ENCODE measurements at regions not wholly inside any gene's neighbourhood (a gene's known extent, or its start where the extent isn't known, plus 50 kb on each side); places are given as distances from the start of the nearest gene placed in this dataset.

- no peak for DNase-seq (ENCODE audit: low read depth in 2 of 2)
These were observed 237.7 kb upstream of the C1orf174 start for GRCh38 chr1:4137621-4138415.

- DNase-seq (ENCODE audit: low read depth in 2 of 2): no peak
These were observed 239.6 kb upstream of the C1orf174 start for GRCh38 chr1:4139646-4140045.

DNA sequence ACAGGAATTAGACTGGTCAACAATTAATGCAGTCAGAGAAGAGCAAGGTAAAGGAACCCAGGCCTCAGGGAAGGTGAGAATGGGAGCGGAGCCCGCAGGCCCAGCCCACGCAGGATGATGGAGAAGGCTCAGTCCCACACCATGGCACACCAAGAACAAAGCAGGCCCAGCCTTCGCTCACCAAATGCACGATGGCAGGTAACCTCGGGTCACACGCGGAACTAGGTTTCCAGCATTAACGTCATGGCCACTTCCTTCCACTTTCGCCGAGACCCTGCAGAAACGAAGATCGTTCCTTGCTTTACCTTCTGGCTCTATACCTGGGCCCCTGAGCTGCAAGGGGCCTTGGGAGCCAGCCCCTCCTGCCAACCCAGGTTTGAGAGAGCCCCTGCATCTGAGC lies 240.2 kb upstream of the C1orf174 start:
- DNase-seq (ENCODE audit: low read depth in 2 of 2): no peak

DNA sequence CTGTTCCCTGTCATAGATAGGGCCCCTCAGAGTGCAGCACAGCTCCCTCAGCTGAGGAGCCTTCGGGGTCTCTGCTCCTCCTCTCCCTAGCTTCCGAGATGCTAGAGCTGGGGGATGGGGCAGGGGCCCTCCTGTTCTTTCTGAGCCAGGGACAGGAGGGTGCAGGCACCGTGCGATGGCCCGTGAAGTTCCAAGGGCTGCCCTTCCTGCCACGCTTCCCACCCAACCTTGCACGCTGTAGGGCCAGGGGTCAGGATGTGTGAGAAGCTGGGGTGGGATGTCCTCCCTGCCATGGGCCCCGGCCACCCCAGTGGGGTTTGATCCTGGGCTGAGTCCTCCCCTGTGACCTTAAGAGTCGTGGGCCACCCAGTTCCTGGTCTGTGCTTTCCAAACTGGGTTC lies 240.7 kb upstream of the C1orf174 start:
- no peak for DNase-seq (ENCODE audit: low read depth in 2 of 2)

DNA sequence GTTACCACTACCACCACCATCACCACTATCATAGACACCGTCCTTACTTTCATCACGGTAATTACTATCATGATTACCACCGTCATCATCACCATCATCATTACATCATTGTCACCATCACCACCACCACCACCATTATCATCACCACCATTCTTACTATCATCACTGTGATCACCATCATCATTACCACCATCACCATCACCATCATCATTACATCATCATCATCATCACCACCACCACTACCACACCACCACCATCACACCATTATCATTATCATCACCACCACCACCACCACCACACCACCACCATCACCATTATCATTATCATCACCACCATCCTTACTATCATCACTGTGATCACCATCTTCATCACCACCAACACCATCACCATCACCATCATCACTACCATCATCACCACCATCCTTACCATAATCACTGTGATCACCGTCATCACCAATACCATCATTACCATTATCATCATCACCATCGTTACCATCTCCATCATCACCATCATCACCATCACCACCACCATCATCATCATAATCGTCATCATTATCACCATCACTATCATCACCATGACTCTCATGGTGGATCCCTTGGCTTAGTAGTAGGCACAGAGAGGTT lies 244.4 kb upstream of the C1orf174 start:
- no peak for DNase-seq (ENCODE audit: low read depth in 2 of 2)

DNA sequence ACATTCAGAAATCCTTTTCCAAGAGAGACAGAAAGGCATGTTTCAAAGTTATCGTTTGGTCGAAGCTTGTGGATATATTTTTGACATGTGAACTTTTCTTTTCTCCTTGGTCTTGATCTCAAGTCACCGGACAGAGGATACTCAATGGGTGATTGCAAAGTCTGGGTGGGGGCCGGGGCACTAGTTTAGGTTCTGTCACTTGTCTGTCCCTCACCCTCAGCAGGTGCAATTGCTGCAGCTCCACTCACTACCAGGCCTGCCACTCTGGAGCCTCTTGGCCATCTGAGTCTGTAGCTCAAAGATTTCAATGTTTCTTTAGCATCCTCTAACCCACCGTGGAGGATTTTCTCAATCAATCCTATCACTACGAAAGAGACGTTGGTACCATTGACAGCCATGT lies 246.0 kb upstream of the C1orf174 start:
- no peak for DNase-seq (ENCODE audit: low read depth in 2 of 2)

DNA sequence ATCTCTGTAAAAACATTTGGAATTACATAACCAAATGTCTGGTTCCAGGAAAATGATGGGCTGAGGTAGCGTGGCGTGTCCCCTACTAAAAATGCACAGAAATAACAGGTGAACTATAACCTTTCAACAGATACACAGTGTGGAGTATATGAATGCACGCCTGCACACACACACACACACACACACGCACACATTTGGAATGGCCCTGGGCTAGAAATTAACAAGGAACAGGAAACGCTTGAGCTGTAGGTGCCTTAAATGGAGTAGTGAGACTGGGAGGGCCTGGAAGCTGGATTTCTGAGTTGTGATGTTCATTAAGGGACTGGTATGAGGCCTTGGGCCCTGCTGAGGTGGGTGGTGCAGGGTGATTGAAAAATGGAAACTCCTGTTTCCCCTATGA lies 246.5 kb upstream of the C1orf174 start:
- no peak for DNase-seq (ENCODE audit: low read depth in 2 of 2)

GRCh38 chr1:4147509-4147908 lies 247.4 kb upstream of the C1orf174 start:
- DNase-seq (ENCODE audit: low read depth in 2 of 2): no peak

DNA sequence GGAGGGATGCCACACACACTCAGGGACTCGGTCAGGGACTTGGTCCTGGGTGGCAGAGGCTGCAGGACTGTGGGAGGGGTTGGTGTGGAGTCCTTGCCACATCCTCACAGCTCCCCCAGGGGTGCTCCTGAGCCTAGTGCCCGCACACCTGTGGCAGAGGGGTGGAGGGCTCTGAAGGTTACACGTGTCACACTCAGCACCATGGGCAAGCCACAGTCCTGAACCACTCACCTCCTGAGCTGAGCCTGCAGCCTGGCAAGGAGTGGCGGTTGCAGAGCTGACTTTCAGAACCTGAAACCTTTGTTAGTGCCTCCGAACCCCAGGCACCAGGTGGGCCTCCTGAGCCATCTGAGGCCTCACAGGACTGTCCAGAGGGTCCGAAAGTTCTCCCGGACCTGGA lies 249.2 kb upstream of the C1orf174 start:
- no peak for DNase-seq (ENCODE audit: low read depth in 2 of 2)

- DNase-seq (ENCODE audit: low read depth in 2 of 2): no peak
These were observed 249.8 kb upstream of the C1orf174 start for GRCh38 chr1:4149831-4150230.

- DNase-seq (ENCODE audit: low read depth in 2 of 2): no peak
These were observed 250.2 kb upstream of the C1orf174 start for GRCh38 chr1:4150262-4150661.

GRCh38 chr1:4152266-4152665 lies 252.2 kb upstream of the C1orf174 start:
- no peak for DNase-seq (ENCODE audit: low read depth in 2 of 2)

DNA sequence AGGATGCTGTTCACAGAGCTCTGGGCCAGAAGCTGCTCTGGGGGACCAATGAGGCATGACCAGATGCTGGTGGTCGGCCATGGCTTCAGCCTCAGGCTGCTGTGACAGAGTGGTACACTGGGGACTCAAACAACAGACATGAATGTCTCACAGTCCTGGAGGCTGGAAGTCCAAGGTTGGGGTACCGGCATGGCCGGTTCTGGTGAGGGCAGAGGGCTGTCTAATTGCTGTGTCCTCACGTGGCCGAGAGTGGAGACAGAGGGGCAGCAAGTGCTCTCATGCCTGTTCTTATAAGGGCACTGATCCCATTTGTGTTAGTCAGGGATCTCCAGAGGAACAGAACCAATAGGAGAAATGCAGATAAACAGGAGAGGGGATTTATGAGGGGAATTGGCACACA lies 253.5 kb upstream of the C1orf174 start:
- DNase-seq (ENCODE audit: low read depth in 2 of 2): no peak

- no peak for DNase-seq (ENCODE audit: low read depth in 2 of 2)
These were observed 256.3 kb upstream of the C1orf174 start for GRCh38 chr1:4156241-4156973.

DNA sequence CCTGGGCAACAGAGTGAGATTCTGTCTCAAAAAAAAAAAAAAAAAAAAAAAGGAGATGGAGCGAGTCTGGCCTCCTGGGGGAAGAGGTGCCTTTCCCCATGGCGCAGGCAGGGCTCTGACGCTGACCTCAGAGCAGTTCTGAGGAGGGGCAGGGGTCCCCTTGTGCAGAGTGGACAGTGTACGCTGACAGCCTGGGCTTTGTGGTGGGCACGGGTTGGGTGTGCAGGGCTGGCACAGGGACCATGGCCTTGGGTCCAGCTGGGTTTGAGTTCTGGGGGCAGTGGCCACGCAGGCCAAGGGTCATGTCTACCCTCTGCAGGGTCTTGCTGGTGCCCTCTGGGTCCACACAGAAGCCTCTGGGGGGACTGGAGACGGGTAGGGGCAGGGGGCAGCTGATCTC lies 260.1 kb upstream of the C1orf174 start:
- DNase-seq (ENCODE audit: low read depth in 2 of 2): no peak

DNA sequence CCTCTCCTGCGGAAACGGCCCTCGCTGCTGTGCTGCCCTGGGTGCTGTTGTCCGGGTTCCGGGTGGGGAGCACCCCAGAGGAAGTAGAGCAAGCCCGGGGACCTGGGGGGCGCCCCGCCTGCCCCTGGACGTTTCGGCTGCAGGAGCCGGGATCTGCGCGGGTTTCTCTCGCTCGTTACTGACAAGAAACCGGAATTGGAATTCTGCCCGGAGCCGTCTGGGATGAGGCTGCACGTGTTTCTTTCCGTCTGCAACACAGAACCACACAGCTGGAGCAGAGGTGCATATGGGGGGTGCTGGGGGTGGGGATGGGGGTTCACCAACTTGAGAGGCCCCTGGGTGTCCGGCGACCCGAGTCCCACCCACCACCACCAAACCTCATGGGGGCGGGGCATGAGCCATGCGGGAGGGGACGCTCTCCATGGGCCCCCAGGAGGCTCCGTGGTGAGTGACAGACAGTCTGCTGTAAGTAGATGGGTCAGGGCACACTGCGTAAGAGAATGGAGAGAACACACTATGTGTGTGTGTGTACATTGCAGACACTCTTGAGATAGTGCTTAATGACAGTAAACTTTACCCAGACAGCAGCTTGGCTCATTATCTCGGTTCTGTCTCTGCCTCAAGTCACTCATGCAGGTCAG lies 261.4 kb upstream of the C1orf174 start:
- no peak for DNase-seq (ENCODE audit: low read depth in 2 of 2)

- DNase-seq (ENCODE audit: low read depth in 2 of 2): no peak
These were observed 264.9 kb upstream of the C1orf174 start for GRCh38 chr1:4164965-4165364.

DNA sequence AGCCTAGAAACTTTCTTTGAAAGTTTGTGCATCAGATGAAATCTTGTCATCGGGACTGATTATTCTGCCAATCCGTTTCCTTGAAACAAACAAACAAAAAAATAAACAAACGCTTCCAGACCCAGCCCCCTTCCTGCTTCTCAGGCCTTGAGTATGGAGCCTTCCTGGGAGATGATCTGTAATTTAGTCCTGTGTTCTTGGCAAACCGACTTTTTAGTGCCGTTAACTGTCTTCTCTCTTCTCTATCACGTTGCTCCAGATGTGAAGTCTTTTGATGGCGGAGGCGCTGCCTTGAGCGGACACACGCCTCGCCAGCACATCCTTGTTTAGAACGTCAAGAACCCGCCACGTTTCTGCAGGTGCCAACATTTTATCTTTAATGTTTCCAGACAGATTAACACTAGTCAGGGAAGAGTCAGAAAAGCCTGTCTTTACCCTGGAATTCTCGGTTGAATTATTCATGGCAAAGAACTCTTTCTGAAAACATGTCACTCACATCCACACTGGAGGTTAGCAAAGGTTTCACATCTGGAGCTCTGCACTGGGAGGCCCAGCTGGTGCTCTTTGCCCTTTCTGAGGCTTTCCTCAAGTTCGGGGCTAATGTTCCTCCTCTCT lies 265.7 kb upstream of the C1orf174 start:
- no peak for DNase-seq (ENCODE audit: low read depth in 2 of 2)

- no peak for DNase-seq (ENCODE audit: low read depth in 2 of 2)
These were observed 266.6 kb upstream of the C1orf174 start for GRCh38 chr1:4166713-4167112.

DNA sequence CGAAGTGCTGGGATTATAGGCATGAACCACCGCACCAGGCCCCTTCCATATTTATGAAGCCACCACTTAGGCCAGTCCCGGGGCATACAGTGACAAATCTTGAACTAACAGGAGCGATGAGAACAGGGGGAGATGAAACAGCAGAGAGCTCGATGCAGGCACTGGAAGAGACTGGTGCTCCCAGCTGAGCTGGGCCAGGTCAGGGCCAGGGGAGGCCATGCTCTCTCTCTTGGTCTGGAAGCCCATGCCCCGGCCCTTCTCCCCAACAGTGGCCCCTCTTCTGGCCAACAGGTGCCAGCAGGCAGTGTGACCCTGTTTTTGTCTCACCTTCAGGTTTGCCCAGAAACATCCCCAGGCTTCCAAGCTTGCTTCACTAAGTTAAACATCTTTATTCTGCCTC lies 269.9 kb upstream of the C1orf174 start:
- no peak for DNase-seq (ENCODE audit: low read depth in 2 of 2)

- DNase-seq (ENCODE audit: low read depth in 2 of 2): no peak
These were observed 270.7 kb upstream of the C1orf174 start for GRCh38 chr1:4170548-4171340.
